PC-9 (cell line): ENCODE measurements at regions not wholly inside any gene's neighbourhood (a gene's known extent, or its start where the extent isn't known, plus 50 kb on each side); places are given as distances from the start of the nearest gene placed in this dataset.
A peak's percentile ranks its signal among the peaks of the same experiment; 100 is the strongest.

ENCODE experiments used
- BruUV-seq: library from RNA; stranded (reverse); fragments of 400-500 nt; replicated peaks from 2 replicates; lab custom pipeline; 2021; lab: Mats Ljungman, UMichigan
- CTCF ChIA-PET: fragments of 300-600 bp; sonication (Branson Sonifier 250); formaldehyde crosslinking; loops from one replicate; lab custom pipeline; 2022; ENCODE audit warnings: antibody characterized with exemption; lab: Charles Lee
- POLR2A ChIA-PET: fragments of 300-600 bp; sonication (Branson Sonifier 250); formaldehyde crosslinking; loops from one replicate; lab custom pipeline; 2022; ENCODE audit warnings: antibody characterized with exemption; ENCODE audit not compliant: unreplicated experiment; lab: Charles Lee
- DNase-seq, 2 experiments: peaks; one replicate each; pipeline versions ENCODE4 v3.0.0 to v3.0.0-alpha.2; 2015 to 2022; ENCODE audit warnings: mixed read lengths in 1 of 2
- H2AFZ ChIP-seq: fragments of 200-600 bp; sonication (generic); 2 replicates; pipeline ENCODE4 v1.8.1; 2017; ENCODE audit warnings: antibody characterized with exemption
- H3F3A ChIP-seq: fragments of 200-600 bp; sonication (generic); 2 replicates; pipeline ENCODE4 v1.8.1; 2017; ENCODE audit warnings: antibody characterized with exemption, mild to moderate bottlenecking, low read depth; ENCODE audit not compliant: insufficient read depth
- H3K27ac ChIP-seq: fragments of 200-600 bp; sonication (generic); 2 replicates; pipeline ENCODE4 v1.6.1; 2016; ENCODE audit warnings: mixed run types
- H3K27me3 ChIP-seq: fragments of 200-600 bp; sonication (generic); 2 replicates; pipeline ENCODE4 v1.6.1; 2016; ENCODE audit warnings: low read depth, mixed run types; ENCODE audit not compliant: insufficient read depth
- H3K36me3 ChIP-seq: fragments of 200-600 bp; sonication (generic); 2 replicates; pipeline ENCODE4 v1.6.1; 2016; ENCODE audit warnings: low read depth, mixed run types
- H3K4me1 ChIP-seq: fragments of 200-600 bp; sonication (generic); replicated peaks from 2 replicates; pipeline ENCODE4 v1.6.1; 2016; ENCODE audit warnings: mixed run types; ENCODE audit not compliant: insufficient read depth
- H3K4me2 ChIP-seq: fragments of 200-600 bp; sonication (generic); 2 replicates; pipeline ENCODE4 v1.6.1; 2017; ENCODE audit warnings: mixed run types
- H3K4me3 ChIP-seq: fragments of 200-600 bp; sonication (generic); 2 replicates; pipeline ENCODE4 v1.6.1; 2016; ENCODE audit warnings: mixed run types
- H3K79me2 ChIP-seq: fragments of 200-600 bp; sonication (generic); 2 replicates; pipeline ENCODE4 v1.6.1; 2017; ENCODE audit warnings: low read depth, mixed run types
- H3K9me2 ChIP-seq: fragments of 200-600 bp; sonication (generic); 2 replicates; pipeline ENCODE4 v1.8.1; 2017; ENCODE audit warnings: mild to moderate bottlenecking; ENCODE audit not compliant: insufficient read depth
- H3K9me3 ChIP-seq: fragments of 200-600 bp; sonication (generic); 2 replicates; pipeline ENCODE4 v1.8.1; 2016; ENCODE audit warnings: low read depth; ENCODE audit not compliant: insufficient read depth
- H4K20me1 ChIP-seq: fragments of 200-600 bp; sonication (generic); 2 replicates; pipeline ENCODE4 v1.8.1; 2017; ENCODE audit not compliant: insufficient read depth
- EZH2 ChIP-seq: fragments of 200-600 bp; sonication (generic); IDR thresholded peaks from 2 replicates; pipeline ENCODE4 v1.8.0; 2017; ENCODE audit warnings: antibody characterized with exemption, low read depth
- intact Hi-C: fragments of 100-400 bp; cut with micrococcal nuclease; formaldehyde crosslinking; loops from one replicate; pipeline ENCODE4 v1.10.0; 2022; ENCODE audit not compliant: unreplicated experiment
- TF ChIP-seq, protein P1 (sequence below): fragments of 200-600 bp; sonication (generic); conservative IDR thresholded peaks from 2 replicates; pipeline ENCODE4 v1.6.1; 2017; ENCODE audit warnings: mixed run types, antibody characterized with exemption, mild to moderate bottlenecking, moderate library complexity

DNA sequence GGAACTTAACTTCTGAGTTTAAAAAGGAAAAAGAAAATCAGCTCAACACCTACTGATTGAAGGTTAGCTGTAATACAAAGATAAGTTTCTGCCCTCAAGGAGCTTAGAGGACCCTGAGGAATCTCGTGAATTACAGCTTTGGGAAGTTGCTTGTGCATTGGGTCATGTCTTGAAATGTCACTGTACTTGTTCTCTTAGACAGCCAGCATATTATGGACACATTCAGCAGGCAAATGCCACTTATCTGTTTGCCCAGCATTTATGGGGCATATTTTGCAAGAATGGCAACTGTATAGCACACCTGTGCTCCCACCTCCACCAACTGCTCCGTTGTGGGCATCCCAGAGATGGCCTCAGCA lies 263.6 kb upstream of the CRY1 start:
- no TSS peak for BruUV-seq
- peak in 1 of 2 experiments; percentile 48 for DNase-seq
- intact Hi-C loops: no loop called here
- Histone ChIP-seq H3K4me2 (peak overlapping the region; percentile 12; the same call in 1 of the 2 replicates), H2AFZ (no peak overlapping the region), H3K27me3 (no peaks in the 10 kb centered on the region), H3K36me3 (no peaks in the 10 kb centered on the region), H3K79me2 (peaks cover 44% of the 10 kb centered on the region), H3K9me2 (no peaks in the 10 kb centered on the region), H3F3A (peaks cover 25% of the 10 kb centered on the region), H3K4me3 (no peak overlapping the region), H3K27ac (no peak overlapping the region), H4K20me1 (no peaks in the 10 kb centered on the region; the same call in 1 of the 2 replicates), H3K4me1 (peaks cover 36% of the 10 kb centered on the region), H3K9me3 (no peaks in the 10 kb centered on the region)
- ChIA-PET CTCF (interaction anchor here (1.0 kb wide), 1 partner anchor 45 kb away, joined by 4 read pairs; no protein-coding TSS in a partner anchor), POLR2A (no interaction called here)
- TF ChIP-seq, protein P1, sequence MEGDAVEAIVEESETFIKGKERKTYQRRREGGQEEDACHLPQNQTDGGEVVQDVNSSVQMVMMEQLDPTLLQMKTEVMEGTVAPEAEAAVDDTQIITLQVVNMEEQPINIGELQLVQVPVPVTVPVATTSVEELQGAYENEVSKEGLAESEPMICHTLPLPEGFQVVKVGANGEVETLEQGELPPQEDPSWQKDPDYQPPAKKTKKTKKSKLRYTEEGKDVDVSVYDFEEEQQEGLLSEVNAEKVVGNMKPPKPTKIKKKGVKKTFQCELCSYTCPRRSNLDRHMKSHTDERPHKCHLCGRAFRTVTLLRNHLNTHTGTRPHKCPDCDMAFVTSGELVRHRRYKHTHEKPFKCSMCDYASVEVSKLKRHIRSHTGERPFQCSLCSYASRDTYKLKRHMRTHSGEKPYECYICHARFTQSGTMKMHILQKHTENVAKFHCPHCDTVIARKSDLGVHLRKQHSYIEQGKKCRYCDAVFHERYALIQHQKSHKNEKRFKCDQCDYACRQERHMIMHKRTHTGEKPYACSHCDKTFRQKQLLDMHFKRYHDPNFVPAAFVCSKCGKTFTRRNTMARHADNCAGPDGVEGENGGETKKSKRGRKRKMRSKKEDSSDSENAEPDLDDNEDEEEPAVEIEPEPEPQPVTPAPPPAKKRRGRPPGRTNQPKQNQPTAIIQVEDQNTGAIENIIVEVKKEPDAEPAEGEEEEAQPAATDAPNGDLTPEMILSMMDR: no peak
- no peak for TF ChIP-seq EZH2

DNA sequence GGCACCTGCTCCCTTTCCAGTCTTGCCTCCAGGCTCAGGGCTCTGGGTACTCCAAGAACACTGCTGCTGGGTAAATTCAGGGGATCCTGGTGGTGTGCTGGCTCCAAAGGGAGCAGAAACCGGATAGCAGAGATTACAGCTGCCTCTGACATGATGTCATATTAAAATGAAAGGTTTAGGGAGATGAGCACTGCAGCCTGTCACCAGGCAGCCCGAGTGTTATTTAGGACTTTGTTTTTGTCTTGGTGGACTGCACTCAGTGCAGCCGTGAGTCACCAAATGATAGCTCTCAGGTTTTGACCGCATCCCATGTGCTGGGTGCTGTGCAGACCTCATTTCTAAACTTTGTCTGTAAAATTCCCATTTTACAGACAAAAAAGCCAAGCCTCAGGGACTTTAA lies 266.0 kb upstream of the CRY1 start:
- CTCF ChIA-PET: no interaction called here
- no peak overlapping the region for H2AFZ ChIP-seq
- H3K4me2 ChIP-seq: no peak overlapping the region
- 0 out of 2 replicates have a peak, but pooled peaks cover 3% of the 10 kb centered on the region for H3K9me2 ChIP-seq
- DNase-seq: no peak
- H3K4me3 ChIP-seq: no peak overlapping the region
- no peak overlapping the region for H3K27ac ChIP-seq
- H3K9me3 ChIP-seq: no peaks in the 10 kb centered on the region
- H3K36me3 ChIP-seq: no peaks in the 10 kb centered on the region
- H3K27me3 ChIP-seq: no peaks in the 10 kb centered on the region
- peaks cover 15% of the 10 kb centered on the region for H3K4me1 ChIP-seq
- POLR2A ChIA-PET: interaction anchor here (0.6 kb wide), 1 partner anchor 10 kb away, joined by 3 read pairs; no protein-coding TSS in a partner anchor
- TF ChIP-seq, protein P1: no peak
- TF ChIP-seq EZH2: no peak
- H3F3A ChIP-seq: peaks cover 7% of the 10 kb centered on the region; the same call in 1 of the 2 replicates
- no peaks in the 10 kb centered on the region; the same call in 1 of the 2 replicates for H4K20me1 ChIP-seq
- intact Hi-C loops: no loop called here
- peaks cover 37% of the 10 kb centered on the region for H3K79me2 ChIP-seq
- BruUV-seq: no TSS peak

DNA sequence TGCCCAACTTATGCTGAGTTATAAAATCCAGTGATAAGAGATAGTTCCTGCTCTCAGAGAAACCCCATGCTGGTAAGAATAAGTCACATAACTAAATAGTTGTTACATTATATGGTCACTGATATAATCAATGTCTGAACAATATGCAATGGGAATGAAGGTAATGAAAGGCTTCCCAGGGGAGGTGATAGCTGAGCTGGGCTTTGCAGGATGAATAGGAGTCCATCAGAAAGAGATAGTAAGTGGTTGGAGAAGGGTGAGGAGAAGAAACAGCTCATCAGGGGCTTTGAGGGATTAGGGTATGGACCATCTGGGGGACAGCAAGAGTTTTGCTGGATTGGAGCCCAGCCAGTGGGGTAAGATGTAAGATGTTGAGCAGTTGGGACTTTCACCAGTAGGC lies 266.7 kb upstream of the CRY1 start:
- Histone ChIP-seq H3K4me1 (peaks cover 15% of the 10 kb centered on the region), H3K9me3 (no peaks in the 10 kb centered on the region), H3K4me3 (no peak overlapping the region), H4K20me1 (no peaks in the 10 kb centered on the region; the same call in 1 of the 2 replicates), H3K4me2 (no peak overlapping the region), H3F3A (peaks cover 7% of the 10 kb centered on the region; the same call in 1 of the 2 replicates), H3K79me2 (peaks cover 33% of the 10 kb centered on the region), H3K36me3 (no peaks in the 10 kb centered on the region), H3K27ac (no peak overlapping the region), H3K27me3 (no peaks in the 10 kb centered on the region), H2AFZ (no peak overlapping the region), H3K9me2 (0 out of 2 replicates have a peak, but pooled peaks cover 3% of the 10 kb centered on the region)
- no peak for DNase-seq
- intact Hi-C loops: no loop called here
- TF ChIP-seq, protein P1: no peak
- no peak for TF ChIP-seq EZH2
- BruUV-seq: no TSS peak
- CTCF ChIA-PET: interaction anchor here (0.6 kb wide), 1 partner anchor 19 kb away, joined by 3 read pairs; no protein-coding TSS in a partner anchor
- POLR2A ChIA-PET: interaction anchor here (0.6 kb wide), 1 partner anchor 11 kb away, joined by 3 read pairs; no protein-coding TSS in a partner anchor
